ENCODE measurements at regions not wholly inside any gene's neighbourhood (a gene's known extent, or its start where the extent isn't known, plus 50 kb on each side); places are given as distances from the start of the nearest gene placed in this dataset.

DNA sequence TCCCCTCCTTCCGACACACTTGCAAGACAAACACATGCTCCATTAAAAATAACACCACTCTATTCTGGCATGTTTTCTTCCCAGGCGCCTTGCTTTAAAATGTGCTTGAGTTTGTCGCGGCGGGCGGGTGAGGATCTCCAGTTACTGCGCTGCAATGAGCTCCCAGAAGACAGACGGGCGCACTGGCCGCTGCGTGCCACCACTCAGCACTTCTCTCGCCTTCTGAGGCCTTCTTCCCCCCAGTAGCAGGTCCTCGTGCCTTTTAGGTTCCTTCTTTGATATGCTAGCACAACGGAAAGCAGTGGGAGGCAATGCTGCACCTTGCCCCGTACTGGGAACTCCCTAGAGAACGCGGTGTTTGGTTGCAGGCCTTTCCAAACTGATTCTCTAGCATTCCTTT, 279.5 kb upstream of the NR5A2 start:
- TF ChIP-seq, protein P1, sequence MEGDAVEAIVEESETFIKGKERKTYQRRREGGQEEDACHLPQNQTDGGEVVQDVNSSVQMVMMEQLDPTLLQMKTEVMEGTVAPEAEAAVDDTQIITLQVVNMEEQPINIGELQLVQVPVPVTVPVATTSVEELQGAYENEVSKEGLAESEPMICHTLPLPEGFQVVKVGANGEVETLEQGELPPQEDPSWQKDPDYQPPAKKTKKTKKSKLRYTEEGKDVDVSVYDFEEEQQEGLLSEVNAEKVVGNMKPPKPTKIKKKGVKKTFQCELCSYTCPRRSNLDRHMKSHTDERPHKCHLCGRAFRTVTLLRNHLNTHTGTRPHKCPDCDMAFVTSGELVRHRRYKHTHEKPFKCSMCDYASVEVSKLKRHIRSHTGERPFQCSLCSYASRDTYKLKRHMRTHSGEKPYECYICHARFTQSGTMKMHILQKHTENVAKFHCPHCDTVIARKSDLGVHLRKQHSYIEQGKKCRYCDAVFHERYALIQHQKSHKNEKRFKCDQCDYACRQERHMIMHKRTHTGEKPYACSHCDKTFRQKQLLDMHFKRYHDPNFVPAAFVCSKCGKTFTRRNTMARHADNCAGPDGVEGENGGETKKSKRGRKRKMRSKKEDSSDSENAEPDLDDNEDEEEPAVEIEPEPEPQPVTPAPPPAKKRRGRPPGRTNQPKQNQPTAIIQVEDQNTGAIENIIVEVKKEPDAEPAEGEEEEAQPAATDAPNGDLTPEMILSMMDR (IDR thresholded peaks at IDR 0.05; ENCODE audit: insufficient read depth, low read length), result no peak
- no peak for TF ChIP-seq POLR2AphosphoS5 (IDR thresholded peaks at IDR 0.05; ENCODE audit: low read depth)

Data from HL-60 (cell line).